SU-DHL-6 (cell line): ENCODE measurements at regions not wholly inside any gene's neighbourhood (a gene's known extent, or its start where the extent isn't known, plus 50 kb on each side); places are given as distances from the start of the nearest gene placed in this dataset.

Source experiments
- CTCF ChIP-seq: fragments of 200-600 bp; sonication (generic); IDR thresholded peaks from one replicate; pipeline ENCODE4 v1.5.1; 2017; ENCODE audit warnings: antibody characterized with exemption, mild to moderate bottlenecking, low read length, moderate library complexity; ENCODE audit not compliant: insufficient read depth, poor library complexity, severe bottlenecking
- EZH2phosphoT487 ChIP-seq: fragments of 200-600 bp; sonication (generic), shearing (Covaris generic); conservative IDR thresholded peaks from 2 replicates; pipeline ENCODE4 v1.6.1; 2018; ENCODE audit warnings: mild to moderate bottlenecking, antibody characterized with exemption, low read length, moderate library complexity, mixed read lengths

DNA sequence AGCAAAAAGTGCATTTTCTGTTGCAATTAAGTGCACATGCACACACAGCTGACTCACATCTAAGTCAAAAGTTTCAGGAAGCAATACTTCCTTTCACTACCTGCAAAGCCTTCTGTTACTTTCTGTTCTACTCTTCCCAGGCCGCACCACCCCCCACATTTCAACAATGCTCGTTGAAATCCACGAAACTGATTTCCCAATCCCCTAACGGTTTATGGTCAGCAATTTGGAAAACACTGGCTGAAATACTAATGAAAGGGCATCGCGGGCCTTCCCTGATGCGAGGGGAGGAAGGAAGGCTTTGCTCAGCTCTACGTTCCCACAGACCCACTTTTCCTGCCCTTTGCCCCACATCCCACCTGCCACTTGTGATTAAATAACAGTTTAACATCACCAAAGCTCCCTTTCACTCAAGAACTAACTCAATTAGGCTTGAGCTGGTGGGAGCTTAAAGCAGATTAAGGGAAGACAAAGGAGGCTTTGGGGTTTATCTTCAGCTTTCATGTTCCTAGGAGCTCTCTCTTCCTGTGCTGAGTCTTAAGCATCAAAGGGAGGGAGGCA lies 243.2 kb upstream of the RAB4A start:
- TF ChIP-seq CTCF (no peak), EZH2phosphoT487 (no peak)
